Osteoblast (primary cell): ENCODE measurements at regions not wholly inside any gene's neighbourhood (a gene's known extent, or its start where the extent isn't known, plus 50 kb on each side); places are given as distances from the start of the nearest gene placed in this dataset.

Experiments
- DNase-seq: peaks from one replicate; pipeline ENCODE4 v3.0.0; 2011; ENCODE audit warnings: low spot score, mixed read lengths; ENCODE audit not compliant: insufficient read length; ENCODE audit errors: missing footprints
- H2AFZ ChIP-seq: 2 replicates; pipeline ENCODE4 v1.6.0; 2011; ENCODE audit warnings: mild to moderate bottlenecking, low read length
- H3K27ac ChIP-seq: 2 replicates; pipeline ENCODE4 v1.5.1; 2011; ENCODE audit warnings: mild to moderate bottlenecking, low read depth, low read length, moderate library complexity
- H3K27me3 ChIP-seq: 2 replicates; pipeline ENCODE4 v1.6.0; 2012; ENCODE audit warnings: mild to moderate bottlenecking, control low read depth, inconsistent platforms, low read length, moderate library complexity; ENCODE audit not compliant: insufficient read depth
- H3K36me3 ChIP-seq: 2 replicates; pipeline ENCODE4 v1.5.1; 2011; ENCODE audit warnings: mild to moderate bottlenecking, low read length, control low read depth, moderate library complexity; ENCODE audit not compliant: insufficient read depth
- H3K4me1 ChIP-seq: 2 replicates; pipeline ENCODE4 v1.5.1; 2011; ENCODE audit warnings: mild to moderate bottlenecking, low read length, control low read depth, moderate library complexity; ENCODE audit not compliant: insufficient read depth
- H3K4me2 ChIP-seq: 2 replicates; pipeline ENCODE4 v1.6.0; 2011; ENCODE audit warnings: mild to moderate bottlenecking, low read length; ENCODE audit not compliant: insufficient read depth
- H3K4me3 ChIP-seq: fragments of 200-600 bp; sonication (generic); 3 replicates; pipeline ENCODE4 v1.5.1; 2012; ENCODE audit warnings: mild to moderate bottlenecking, low read length, inconsistent platforms; ENCODE audit not compliant: insufficient read depth
- H3K79me2 ChIP-seq: 2 replicates; pipeline ENCODE4 v1.6.0; 2012; ENCODE audit warnings: mild to moderate bottlenecking, low read length, control low read depth, inconsistent platforms; ENCODE audit not compliant: insufficient read depth
- H3K9me3 ChIP-seq: 2 replicates; pipeline ENCODE4 v1.5.1; 2011; ENCODE audit warnings: low read depth, low read length, control low read depth
- H4K20me1 ChIP-seq: 2 replicates; pipeline ENCODE4 v1.6.0; 2012; ENCODE audit warnings: mild to moderate bottlenecking, low read length, control low read depth; ENCODE audit not compliant: insufficient read depth
- CTCF ChIP-seq: IDR thresholded peaks from 2 replicates; pipeline ENCODE4 v1.5.1; 2011; ENCODE audit warnings: mild to moderate bottlenecking, low read depth, low read length, moderate library complexity; ENCODE audit errors: extremely low read depth

- H3K27me3 ChIP-seq, result no peaks in the 10 kb centered on the region
- no peaks in the 10 kb centered on the region for H3K79me2 ChIP-seq
- no peaks in the 10 kb centered on the region for H3K36me3 ChIP-seq
- no peaks in the 10 kb centered on the region for H3K9me3 ChIP-seq
- H3K4me1 ChIP-seq, result no peaks in the 10 kb centered on the region
- no peak for DNase-seq
- H3K27ac ChIP-seq, result no peak overlapping the region
- H3K4me3 ChIP-seq, result no peak overlapping the region
- H3K4me2 ChIP-seq, result no peak overlapping the region
- no peak for TF ChIP-seq CTCF
- no peak overlapping the region for H2AFZ ChIP-seq
- no peaks in the 10 kb centered on the region for H4K20me1 ChIP-seq
These were observed 1681.0 kb upstream of the DDX18 start for GRCh38 chr2:116133381-116133942.

- no peak for DNase-seq
- H4K20me1 ChIP-seq, result no peaks in the 10 kb centered on the region
- no peak overlapping the region for H3K27ac ChIP-seq
- no peaks in the 10 kb centered on the region for H3K79me2 ChIP-seq
- H3K4me1 ChIP-seq, result no peaks in the 10 kb centered on the region
- no peak overlapping the region for H2AFZ ChIP-seq
- H3K4me2 ChIP-seq, result no peak overlapping the region
- no peak overlapping the region for H3K4me3 ChIP-seq
- H3K27me3 ChIP-seq, result no peaks in the 10 kb centered on the region
- TF ChIP-seq CTCF, result no peak
- no peaks in the 10 kb centered on the region for H3K36me3 ChIP-seq
- no peaks in the 10 kb centered on the region for H3K9me3 ChIP-seq
These were observed 1672.5 kb upstream of the DDX18 start for GRCh38 chr2:116141891-116142474.

GRCh38 chr2:116142644-116143227, 1671.8 kb upstream of the DDX18 start:
- Histone ChIP-seq H3K9me3 (no peaks in the 10 kb centered on the region), H2AFZ (no peak overlapping the region), H3K4me3 (no peak overlapping the region), H3K4me1 (no peaks in the 10 kb centered on the region), H3K36me3 (no peaks in the 10 kb centered on the region), H3K79me2 (no peaks in the 10 kb centered on the region), H3K4me2 (no peak overlapping the region), H4K20me1 (no peaks in the 10 kb centered on the region), H3K27me3 (no peaks in the 10 kb centered on the region), H3K27ac (no peak overlapping the region)
- TF ChIP-seq CTCF, result no peak
- DNase-seq, result no peak

GRCh38 chr2:116145031-116145430, 1669.5 kb upstream of the DDX18 start:
- Histone ChIP-seq H2AFZ (no peak overlapping the region), H3K4me1 (no peaks in the 10 kb centered on the region), H3K9me3 (peaks cover under 1% of the 10 kb centered on the region), H3K4me3 (no peak overlapping the region), H3K4me2 (no peak overlapping the region), H4K20me1 (no peaks in the 10 kb centered on the region), H3K27ac (no peak overlapping the region), H3K36me3 (no peaks in the 10 kb centered on the region), H3K27me3 (no peaks in the 10 kb centered on the region), H3K79me2 (no peaks in the 10 kb centered on the region)
- no peak for TF ChIP-seq CTCF
- DNase-seq, result no peak
